ENCODE measurements at regions not wholly inside any gene's neighbourhood (a gene's known extent, or its start where the extent isn't known, plus 50 kb on each side); places are given as distances from the start of the nearest gene placed in this dataset.

DNA sequence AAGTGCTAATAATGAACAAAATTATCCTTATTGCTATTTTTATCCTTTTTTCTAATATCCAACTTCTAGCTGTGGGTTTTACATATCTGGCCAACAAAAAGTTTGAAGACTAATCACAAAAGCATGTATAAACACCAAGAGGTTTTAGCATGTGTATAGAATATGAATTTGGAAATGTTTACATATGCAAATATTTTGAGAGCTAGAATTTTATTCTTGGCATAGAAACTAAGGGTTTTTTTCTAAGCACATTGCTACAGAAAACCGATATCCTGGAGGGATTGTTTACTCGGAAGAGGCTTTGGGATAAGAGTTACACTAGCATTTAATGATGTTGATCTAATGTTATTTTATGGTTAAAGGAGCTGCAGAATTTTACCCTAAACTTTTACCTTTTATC lies 392.1 kb downstream of the EFNB2 start:
- Histone ChIP-seq H3K4me1 (ENCODE audit: insufficient read depth, insufficient read length) (no peaks in the 10 kb centered on the region), H3K9ac (ENCODE audit: insufficient read length, low read depth) (no peak overlapping the region), H3K36me3 (ENCODE audit: insufficient read depth, insufficient read length, low read length) (no peaks in the 10 kb centered on the region), H3K27me3 (ENCODE audit: insufficient read depth, insufficient read length) (no peaks in the 10 kb centered on the region), H3K4me3 (ENCODE audit: insufficient read length, low read depth) (no peak overlapping the region), H3K9me3 (ENCODE audit: insufficient read depth, low read length) (no peaks in the 10 kb centered on the region; the same call in 1 of the 2 replicates)
- no peak for DNase-seq (ENCODE audit: low read depth, low spot score)
- no peak for TF ChIP-seq YY1 (IDR thresholded peaks at IDR 0.05; ENCODE audit: insufficient read depth, insufficient read length)
- no peak for TF ChIP-seq ZNF274 (IDR thresholded peaks at IDR 0.05; ENCODE audit: low read depth, low read length)
- no peak for TF ChIP-seq SUZ12 (IDR thresholded peaks at IDR 0.05; ENCODE audit: extremely low read depth, insufficient read depth, insufficient read length)

DNA sequence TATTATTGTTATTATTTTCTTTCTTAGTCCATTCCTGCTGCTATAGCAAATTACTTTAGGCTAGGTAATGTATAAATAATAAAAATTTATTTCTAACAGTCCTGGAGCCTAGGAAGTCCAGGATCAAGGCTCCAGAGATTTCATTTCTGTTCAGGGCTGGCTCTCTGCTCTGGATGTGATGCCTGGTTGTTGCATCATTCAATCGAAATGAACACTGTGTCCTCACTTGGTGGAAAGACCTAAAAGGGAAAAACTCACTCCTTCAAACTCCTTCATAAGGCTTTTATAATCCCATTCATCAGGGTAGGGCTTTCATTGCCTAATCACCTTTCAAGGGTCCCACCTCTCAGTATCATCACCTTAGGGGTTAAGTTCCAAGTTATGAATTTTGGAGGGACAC lies 395.0 kb downstream of the EFNB2 start:
- no peaks in the 10 kb centered on the region for H3K36me3 ChIP-seq (ENCODE audit: insufficient read depth, insufficient read length, low read length)
- no peaks in the 10 kb centered on the region for H3K27me3 ChIP-seq (ENCODE audit: insufficient read depth, insufficient read length)
- TF ChIP-seq ZNF274 (IDR thresholded peaks at IDR 0.05; ENCODE audit: low read depth, low read length) (no peak), SUZ12 (IDR thresholded peaks at IDR 0.05; ENCODE audit: extremely low read depth, insufficient read depth, insufficient read length) (no peak), YY1 (IDR thresholded peaks at IDR 0.05; ENCODE audit: insufficient read depth, insufficient read length) (no peak)
- H3K4me3 ChIP-seq (ENCODE audit: insufficient read length, low read depth), result no peak overlapping the region
- H3K9me3 ChIP-seq (ENCODE audit: insufficient read depth, low read length), result no peaks in the 10 kb centered on the region
- H3K4me1 ChIP-seq (ENCODE audit: insufficient read depth, insufficient read length), result no peaks in the 10 kb centered on the region
- H3K9ac ChIP-seq (ENCODE audit: insufficient read length, low read depth), result no peak overlapping the region
- DNase-seq (ENCODE audit: low read depth, low spot score), result no peak

DNA sequence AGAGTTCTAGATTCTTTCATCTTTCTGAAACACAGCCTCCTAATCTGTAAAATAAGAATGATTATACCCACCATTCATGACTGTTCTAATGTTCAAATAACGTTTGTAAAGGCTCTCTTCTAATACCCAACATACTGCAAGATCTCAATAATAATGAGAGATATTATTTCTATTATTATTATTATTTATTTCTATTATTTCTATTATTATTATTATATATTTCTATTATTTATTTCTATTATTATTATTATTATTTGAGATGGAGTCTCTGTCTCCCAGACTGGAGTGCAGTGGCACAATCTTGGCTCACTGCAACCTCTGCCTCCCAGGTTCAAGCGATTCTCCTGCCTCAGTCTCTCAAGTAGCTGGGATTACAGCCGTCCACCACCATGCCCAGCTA lies 395.5 kb downstream of the EFNB2 start:
- H3K36me3 ChIP-seq (ENCODE audit: insufficient read depth, insufficient read length, low read length), result no peaks in the 10 kb centered on the region
- no peak overlapping the region for H3K4me3 ChIP-seq (ENCODE audit: insufficient read length, low read depth)
- H3K9ac ChIP-seq (ENCODE audit: insufficient read length, low read depth), result no peak overlapping the region
- no peak for DNase-seq (ENCODE audit: low read depth, low spot score)
- no peaks in the 10 kb centered on the region for H3K27me3 ChIP-seq (ENCODE audit: insufficient read depth, insufficient read length)
- no peaks in the 10 kb centered on the region for H3K9me3 ChIP-seq (ENCODE audit: insufficient read depth, low read length)
- TF ChIP-seq YY1 (IDR thresholded peaks at IDR 0.05; ENCODE audit: insufficient read depth, insufficient read length), result no peak
- TF ChIP-seq SUZ12 (IDR thresholded peaks at IDR 0.05; ENCODE audit: extremely low read depth, insufficient read depth, insufficient read length), result no peak
- TF ChIP-seq ZNF274 (IDR thresholded peaks at IDR 0.05; ENCODE audit: low read depth, low read length), result no peak
- no peaks in the 10 kb centered on the region for H3K4me1 ChIP-seq (ENCODE audit: insufficient read depth, insufficient read length)

DNA sequence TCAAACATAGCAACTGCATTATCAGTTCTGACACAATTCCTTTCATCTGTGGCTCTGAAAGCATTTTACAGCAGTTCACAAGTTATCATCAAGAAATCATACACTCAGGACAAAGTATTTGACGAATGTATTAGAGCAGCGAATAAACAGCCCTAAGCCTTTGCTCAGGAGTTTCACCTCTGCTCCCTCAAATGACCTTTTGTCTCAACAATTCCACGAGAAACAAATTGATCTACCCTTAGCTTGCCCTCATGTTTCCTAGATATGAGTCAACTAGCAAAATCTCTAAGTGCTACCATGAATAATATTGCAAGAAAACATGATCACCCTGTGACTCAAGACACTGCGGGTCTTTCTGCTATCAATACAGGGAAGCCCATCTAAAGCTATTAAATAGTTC lies 396.1 kb downstream of the EFNB2 start:
- no peaks in the 10 kb centered on the region for H3K36me3 ChIP-seq (ENCODE audit: insufficient read depth, insufficient read length, low read length)
- TF ChIP-seq YY1 (IDR thresholded peaks at IDR 0.05; ENCODE audit: insufficient read depth, insufficient read length), result no peak
- TF ChIP-seq ZNF274 (IDR thresholded peaks at IDR 0.05; ENCODE audit: low read depth, low read length), result no peak
- no peak for TF ChIP-seq SUZ12 (IDR thresholded peaks at IDR 0.05; ENCODE audit: extremely low read depth, insufficient read depth, insufficient read length)
- DNase-seq (ENCODE audit: low read depth, low spot score), result no peak

DNA sequence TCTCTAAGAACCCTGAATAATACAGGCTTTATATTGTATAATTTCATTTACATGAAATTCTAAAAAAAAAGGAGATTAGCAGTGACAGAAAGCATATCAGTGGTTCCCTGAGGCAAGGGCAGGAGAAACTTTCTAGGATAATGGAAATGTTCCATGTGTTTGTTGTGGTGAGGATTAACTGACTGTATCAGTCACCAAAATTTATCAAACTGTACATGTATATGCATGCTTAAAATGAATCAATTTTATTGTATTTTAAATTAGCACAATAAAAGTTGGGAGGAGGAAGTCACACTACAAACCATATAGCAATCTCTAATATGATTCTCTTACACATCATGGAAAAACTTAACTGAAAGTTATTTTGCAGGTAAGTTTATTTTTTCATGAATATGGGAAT lies 396.8 kb downstream of the EFNB2 start:
- no peaks in the 10 kb centered on the region for H3K27me3 ChIP-seq (ENCODE audit: insufficient read depth, insufficient read length)
- H3K4me3 ChIP-seq (ENCODE audit: insufficient read length, low read depth), result no peak overlapping the region
- no peaks in the 10 kb centered on the region for H3K9me3 ChIP-seq (ENCODE audit: insufficient read depth, low read length)
- no peak for DNase-seq (ENCODE audit: low read depth, low spot score)
- no peaks in the 10 kb centered on the region for H3K36me3 ChIP-seq (ENCODE audit: insufficient read depth, insufficient read length, low read length)
- H3K4me1 ChIP-seq (ENCODE audit: insufficient read depth, insufficient read length), result no peaks in the 10 kb centered on the region
- TF ChIP-seq SUZ12 (IDR thresholded peaks at IDR 0.05; ENCODE audit: extremely low read depth, insufficient read depth, insufficient read length) (no peak), YY1 (IDR thresholded peaks at IDR 0.05; ENCODE audit: insufficient read depth, insufficient read length) (no peak), ZNF274 (IDR thresholded peaks at IDR 0.05; ENCODE audit: low read depth, low read length) (no peak)
- no peak overlapping the region for H3K9ac ChIP-seq (ENCODE audit: insufficient read length, low read depth)

More for the DNA sequence above, 396.1 kb downstream of the EFNB2 start:
- Histone ChIP-seq H3K27me3 (ENCODE audit: insufficient read depth, insufficient read length) (no peaks in the 10 kb centered on the region), H3K4me3 (ENCODE audit: insufficient read length, low read depth) (no peak overlapping the region), H3K9ac (ENCODE audit: insufficient read length, low read depth) (no peak overlapping the region), H3K4me1 (ENCODE audit: insufficient read depth, insufficient read length) (no peaks in the 10 kb centered on the region), H3K9me3 (ENCODE audit: insufficient read depth, low read length) (no peaks in the 10 kb centered on the region)

DNA sequence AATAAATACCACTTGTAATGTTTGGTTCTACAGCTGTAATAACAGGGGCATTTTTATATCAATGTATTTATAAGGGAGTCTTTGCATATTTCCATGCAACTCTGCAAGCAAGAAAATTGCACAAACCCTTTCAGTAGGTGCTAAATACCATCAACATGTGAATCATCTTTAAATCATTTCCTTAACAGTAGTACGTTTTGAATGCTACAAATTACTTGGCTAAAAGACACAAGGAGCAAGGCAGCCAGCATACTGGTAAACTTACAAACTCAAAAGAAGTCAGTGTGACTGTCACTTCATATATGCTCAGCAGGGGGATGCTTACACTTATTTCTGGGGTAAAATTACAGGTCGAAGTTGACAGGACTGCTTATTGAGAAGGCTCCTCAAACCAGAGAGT lies 402.4 kb downstream of the EFNB2 start:
- no peaks in the 10 kb centered on the region for H3K36me3 ChIP-seq (ENCODE audit: insufficient read depth, insufficient read length, low read length)
- no peaks in the 10 kb centered on the region for H3K9me3 ChIP-seq (ENCODE audit: insufficient read depth, low read length)
- TF ChIP-seq SUZ12 (IDR thresholded peaks at IDR 0.05; ENCODE audit: extremely low read depth, insufficient read depth, insufficient read length) (no peak), ZNF274 (IDR thresholded peaks at IDR 0.05; ENCODE audit: low read depth, low read length) (no peak), YY1 (IDR thresholded peaks at IDR 0.05; ENCODE audit: insufficient read depth, insufficient read length) (no peak)
- no peak overlapping the region for H3K9ac ChIP-seq (ENCODE audit: insufficient read length, low read depth)
- no peak overlapping the region for H3K4me3 ChIP-seq (ENCODE audit: insufficient read length, low read depth)
- DNase-seq (ENCODE audit: low read depth, low spot score), result no peak
- H3K4me1 ChIP-seq (ENCODE audit: insufficient read depth, insufficient read length), result no peaks in the 10 kb centered on the region
- no peaks in the 10 kb centered on the region for H3K27me3 ChIP-seq (ENCODE audit: insufficient read depth, insufficient read length)

DNA sequence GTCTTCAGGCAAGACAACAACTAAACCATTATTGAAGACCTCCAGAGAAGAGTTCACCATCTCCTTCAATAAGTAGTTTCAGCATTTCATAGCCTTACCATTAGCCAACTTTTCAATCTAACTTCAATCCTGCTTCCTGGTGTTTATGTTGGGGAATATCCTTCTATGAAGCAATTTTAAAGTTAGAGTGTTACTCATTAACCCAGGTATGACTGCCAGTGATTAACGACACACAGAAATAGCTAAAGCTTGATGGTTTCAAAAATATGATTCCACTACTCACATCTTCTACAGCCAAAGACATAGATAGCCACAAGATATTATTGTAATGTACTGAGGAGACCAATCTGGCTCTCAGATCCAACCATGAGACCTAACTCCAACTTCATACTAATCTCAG lies 403.2 kb downstream of the EFNB2 start:
- no peaks in the 10 kb centered on the region for H3K4me1 ChIP-seq (ENCODE audit: insufficient read depth, insufficient read length)
- TF ChIP-seq ZNF274 (IDR thresholded peaks at IDR 0.05; ENCODE audit: low read depth, low read length), result no peak
- no peak for TF ChIP-seq YY1 (IDR thresholded peaks at IDR 0.05; ENCODE audit: insufficient read depth, insufficient read length)
- no peak for TF ChIP-seq SUZ12 (IDR thresholded peaks at IDR 0.05; ENCODE audit: extremely low read depth, insufficient read depth, insufficient read length)
- H3K36me3 ChIP-seq (ENCODE audit: insufficient read depth, insufficient read length, low read length), result no peaks in the 10 kb centered on the region
- H3K9ac ChIP-seq (ENCODE audit: insufficient read length, low read depth), result no peak overlapping the region
- H3K9me3 ChIP-seq (ENCODE audit: insufficient read depth, low read length), result no peaks in the 10 kb centered on the region
- DNase-seq (ENCODE audit: low read depth, low spot score), result no peak
- no peaks in the 10 kb centered on the region for H3K27me3 ChIP-seq (ENCODE audit: insufficient read depth, insufficient read length)
- no peak overlapping the region for H3K4me3 ChIP-seq (ENCODE audit: insufficient read length, low read depth)

DNA sequence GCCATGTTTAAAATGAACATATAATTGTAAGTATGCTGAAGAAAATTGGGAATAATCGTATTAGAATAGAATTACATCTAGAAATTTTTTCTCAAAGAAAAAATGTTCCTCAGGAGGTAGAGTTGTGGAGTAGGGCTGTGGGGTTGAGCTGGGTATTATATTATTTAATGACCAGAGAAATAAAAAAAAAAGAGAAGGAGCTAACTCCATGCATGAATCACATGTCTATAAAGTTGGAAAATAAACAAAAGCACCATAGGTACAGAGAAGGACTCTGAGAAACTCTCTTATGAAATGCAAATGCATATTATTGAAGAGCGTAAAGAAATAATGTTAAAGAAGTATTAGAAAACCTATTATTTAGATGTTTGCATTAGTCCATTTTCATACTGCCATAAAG lies 405.5 kb downstream of the EFNB2 start:
- H3K4me3 ChIP-seq (ENCODE audit: insufficient read length, low read depth), result no peak overlapping the region
- H3K9ac ChIP-seq (ENCODE audit: insufficient read length, low read depth), result no peak overlapping the region
- H3K9me3 ChIP-seq (ENCODE audit: insufficient read depth, low read length), result no peaks in the 10 kb centered on the region
- H3K27me3 ChIP-seq (ENCODE audit: insufficient read depth, insufficient read length), result no peaks in the 10 kb centered on the region
- no peaks in the 10 kb centered on the region for H3K36me3 ChIP-seq (ENCODE audit: insufficient read depth, insufficient read length, low read length)
- no peak for TF ChIP-seq SUZ12 (IDR thresholded peaks at IDR 0.05; ENCODE audit: extremely low read depth, insufficient read depth, insufficient read length)
- no peak for TF ChIP-seq ZNF274 (IDR thresholded peaks at IDR 0.05; ENCODE audit: low read depth, low read length)
- no peak for TF ChIP-seq YY1 (IDR thresholded peaks at IDR 0.05; ENCODE audit: insufficient read depth, insufficient read length)
- no peaks in the 10 kb centered on the region for H3K4me1 ChIP-seq (ENCODE audit: insufficient read depth, insufficient read length)
- no peak for DNase-seq (ENCODE audit: low read depth, low spot score)
